HG02759 (cell line): ENCODE measurements at regions not wholly inside any gene's neighbourhood (a gene's known extent, or its start where the extent isn't known, plus 50 kb on each side); places are given as distances from the start of the nearest gene placed in this dataset.
"Not testable (repeated sequence)": the region's sequence is repeated elsewhere in the genome, so short reads cannot be mapped to it uniquely, and the experiment has no call there.

Source experiments
- ATAC-seq: cut with Tn5 transposase; IDR thresholded peaks from one replicate; pipeline ENCODE4 v1.9.1; 2021; ENCODE audit warnings: mild to moderate bottlenecking, moderate library complexity; ENCODE audit not compliant: unreplicated experiment

DNA sequence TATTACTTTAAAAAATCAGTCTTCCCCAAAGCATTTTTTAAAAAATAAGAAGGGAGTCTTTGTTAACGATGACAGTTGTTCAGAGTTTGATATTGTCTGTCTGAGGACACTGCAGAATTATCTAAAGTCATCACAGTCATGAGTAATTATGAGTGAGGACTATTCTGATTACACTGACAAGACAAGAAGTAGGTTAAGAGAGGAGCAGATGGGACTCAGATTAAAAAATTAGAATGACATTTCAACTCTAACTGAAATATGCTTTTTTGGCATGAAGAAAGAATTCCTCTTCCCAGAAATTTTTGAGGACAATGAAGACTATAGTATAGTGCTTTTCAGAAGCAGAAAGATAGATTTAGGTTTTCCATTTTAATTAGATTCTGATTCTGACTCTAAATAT lies 456.5 kb downstream of the EPHA7 start:
- no peak for ATAC-seq

DNA sequence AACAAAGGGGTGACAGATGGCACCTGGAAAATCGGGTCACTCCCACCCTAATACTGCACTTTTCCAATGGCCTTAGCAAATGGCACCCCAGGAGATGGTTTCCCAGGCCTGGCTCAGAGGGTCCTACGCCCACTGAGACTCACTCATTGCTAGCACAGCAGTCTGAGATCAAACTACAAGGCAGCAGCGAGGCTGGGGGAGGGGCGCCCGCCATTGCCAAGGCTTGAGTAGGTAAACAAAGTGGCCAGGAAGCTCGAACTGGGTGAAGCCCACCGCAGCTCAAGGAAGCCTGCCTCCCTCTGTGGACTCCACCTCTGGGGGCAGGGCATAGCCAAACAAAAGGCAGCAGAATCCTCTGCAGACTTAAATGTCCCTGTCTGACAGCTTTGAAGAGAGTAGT lies 467.2 kb downstream of the EPHA7 start:
- not testable (repeated sequence) for ATAC-seq

- ATAC-seq, result no peak
These were observed 473.6 kb downstream of the EPHA7 start for GRCh38 chr6:92945799-92946198.

DNA sequence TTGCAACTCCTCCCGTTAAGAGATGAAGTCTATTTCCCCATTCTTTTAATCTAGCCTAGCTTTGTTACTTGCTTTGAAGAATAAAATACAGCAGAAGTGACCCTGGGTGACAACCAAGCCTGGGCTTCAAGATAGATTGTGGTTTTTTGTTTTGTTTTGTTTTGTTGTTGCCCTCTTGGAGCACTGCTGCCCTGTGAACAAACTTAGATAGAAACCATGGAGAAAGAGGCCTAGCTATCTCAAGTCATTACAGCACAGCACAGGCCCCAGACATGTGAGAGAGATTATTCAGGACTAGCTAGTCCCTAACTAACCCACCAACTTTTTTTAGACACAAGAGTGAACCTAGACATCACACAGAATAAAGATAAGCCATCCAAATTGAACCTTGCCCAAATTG lies 475.2 kb downstream of the EPHA7 start:
- no peak for ATAC-seq

DNA sequence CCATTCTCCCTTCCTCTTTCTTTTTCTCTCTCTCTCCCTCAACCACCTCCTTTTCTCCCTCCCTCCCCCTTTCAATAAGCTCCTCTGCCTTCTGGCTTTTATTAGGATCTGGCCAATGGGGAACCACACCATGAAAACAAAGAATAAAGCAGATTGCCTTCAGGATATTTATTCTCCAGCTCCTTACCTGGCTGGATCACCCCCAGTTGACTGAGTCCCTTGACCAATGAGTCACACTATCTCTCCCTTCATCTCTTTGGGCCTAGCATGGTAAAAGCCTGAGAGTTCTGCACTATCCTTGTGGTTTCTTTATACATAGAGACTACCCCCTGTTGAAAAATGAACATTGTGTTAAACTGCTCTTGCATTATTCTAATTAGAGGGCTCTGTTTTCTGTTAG lies 476.8 kb downstream of the EPHA7 start:
- ATAC-seq, result no peak

DNA sequence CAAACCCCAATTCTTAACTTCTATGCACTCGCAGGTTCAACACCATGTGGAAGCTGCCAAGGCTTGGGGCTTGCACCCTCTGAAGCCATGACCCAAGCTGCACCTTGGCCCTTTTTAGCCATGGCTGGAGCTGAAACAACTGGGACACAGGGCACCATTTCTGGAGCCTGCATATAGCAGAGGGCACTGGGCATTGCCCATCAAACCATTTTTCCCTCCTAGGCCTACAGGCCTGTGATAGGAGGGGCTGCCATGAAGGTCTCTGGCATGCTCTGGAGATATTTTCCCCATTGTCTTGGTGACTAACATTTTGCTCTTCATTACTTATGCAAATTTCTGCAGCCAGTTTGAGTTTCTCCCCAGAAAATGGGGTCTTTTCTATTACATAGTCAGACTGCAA lies 484.7 kb downstream of the EPHA7 start:
- ATAC-seq, result no peak

GRCh38 chr6:92930171-92930570 lies 489.2 kb downstream of the EPHA7 start:
- no peak for ATAC-seq

DNA sequence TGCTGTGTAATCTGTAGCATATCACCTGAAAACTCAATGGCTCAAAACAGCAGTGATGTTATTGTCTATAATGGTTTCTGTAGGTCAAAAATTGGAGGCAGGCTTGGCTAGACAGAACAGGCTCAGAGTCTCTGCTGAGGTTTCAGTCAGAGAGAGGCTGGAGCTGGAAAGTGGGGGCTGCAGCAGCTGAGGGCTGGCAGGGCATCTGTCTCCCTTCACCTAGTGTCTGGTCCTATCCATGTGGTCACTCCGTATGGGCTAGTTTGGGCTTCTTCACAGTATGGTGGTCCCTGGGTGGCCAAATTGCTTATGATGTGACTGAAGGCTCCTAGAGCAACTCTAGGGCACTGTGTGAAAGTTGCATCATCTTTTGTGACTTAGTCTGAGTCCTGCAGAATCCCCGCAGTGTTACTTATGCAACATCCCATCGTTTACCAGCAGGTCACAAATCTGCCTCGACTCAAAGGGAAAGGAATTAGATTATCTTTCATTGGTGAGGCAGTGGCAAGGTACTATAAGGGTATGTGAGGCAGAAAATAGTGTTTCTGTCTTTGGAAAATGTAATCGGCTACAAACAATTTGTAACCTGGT lies 497.0 kb downstream of the EPHA7 start:
- no peak for ATAC-seq

- no peak for ATAC-seq
These were observed 503.9 kb downstream of the EPHA7 start for GRCh38 chr6:92915466-92915865.

GRCh38 chr6:92911301-92911700 lies 508.1 kb downstream of the EPHA7 start:
- ATAC-seq, result no peak

- ATAC-seq, result no peak
These were observed 508.7 kb downstream of the EPHA7 start for GRCh38 chr6:92910646-92911045.

GRCh38 chr6:92906385-92906784 lies 513.0 kb downstream of the EPHA7 start:
- no peak for ATAC-seq

GRCh38 chr6:92893741-92894140 lies 525.6 kb downstream of the EPHA7 start:
- no peak for ATAC-seq

DNA sequence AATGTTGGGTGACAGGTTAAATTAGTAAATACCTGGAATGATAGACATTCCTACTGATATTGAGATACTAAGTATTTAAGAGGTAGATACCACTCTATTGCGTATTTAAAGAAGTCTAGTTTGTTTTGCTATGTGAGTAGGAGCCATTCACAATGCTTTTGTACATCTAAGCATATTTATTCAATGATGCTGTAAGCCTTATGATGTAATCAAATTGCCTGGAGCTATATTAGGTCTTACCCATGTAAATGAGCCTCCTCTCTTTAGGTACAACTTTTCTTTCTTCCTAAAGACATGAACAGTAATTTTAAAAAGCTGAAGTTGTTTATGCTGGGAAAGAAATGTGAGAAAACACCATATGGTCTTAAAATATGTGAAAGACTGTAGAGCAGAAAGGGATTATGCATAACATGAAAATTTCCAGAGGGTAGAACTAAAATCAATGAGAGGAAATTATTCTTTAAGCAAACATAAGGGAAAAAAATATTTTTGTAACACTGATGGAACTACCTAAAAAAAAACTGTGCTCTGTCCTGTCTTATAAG lies 526.7 kb downstream of the EPHA7 start:
- ATAC-seq, result no peak

- no peak for ATAC-seq
These were observed 531.0 kb downstream of the EPHA7 start for GRCh38 chr6:92888316-92888715.

DNA sequence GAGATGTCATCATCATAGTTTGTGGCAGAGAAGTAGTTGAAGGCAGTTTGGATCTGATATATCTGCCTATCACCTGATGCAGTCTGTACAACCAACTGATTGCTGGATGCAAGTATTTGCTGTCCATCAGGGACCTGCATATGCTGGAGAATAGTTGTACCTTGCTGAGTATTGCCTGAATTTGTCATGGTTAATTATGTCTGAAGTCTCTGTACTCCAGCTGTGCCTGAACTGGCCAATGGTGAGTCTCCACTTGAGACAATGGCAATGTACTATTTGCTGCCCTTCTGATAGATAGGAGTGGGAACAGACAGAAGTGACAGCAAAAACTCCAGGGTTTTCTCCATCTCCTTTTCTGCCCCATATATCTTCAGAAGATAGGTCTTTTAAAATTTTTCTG lies 531.5 kb downstream of the EPHA7 start:
- no peak for ATAC-seq

GRCh38 chr6:92879526-92879925 lies 539.8 kb downstream of the EPHA7 start:
- no peak for ATAC-seq

DNA sequence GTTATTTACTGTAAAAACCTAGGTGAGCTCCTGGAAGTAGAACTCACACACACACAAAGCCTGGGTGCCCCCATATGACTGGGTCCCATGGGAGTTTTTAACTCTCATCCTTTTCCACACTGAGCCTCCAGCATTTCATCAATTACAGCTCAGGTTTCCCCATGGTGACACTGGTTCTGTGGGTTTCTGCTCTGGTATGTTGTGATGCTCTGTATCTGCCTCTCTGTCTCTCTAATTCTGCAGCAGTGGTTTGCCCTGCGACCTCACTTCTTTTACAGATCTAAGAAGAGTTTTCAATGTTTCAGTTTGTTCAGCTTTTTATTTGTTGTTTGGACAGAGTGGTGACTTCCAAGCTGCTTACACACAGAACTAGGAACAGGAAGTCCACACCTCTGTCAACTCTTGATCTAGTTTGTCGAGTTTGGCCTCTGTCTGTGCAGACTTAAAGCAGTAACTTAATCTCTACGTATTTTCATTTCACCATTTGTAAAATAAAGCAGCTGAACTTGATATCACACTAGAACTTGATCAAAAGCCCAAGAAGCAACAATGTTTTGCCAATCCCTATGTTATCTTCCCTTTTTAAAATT lies 554.3 kb downstream of the EPHA7 start:
- no peak for ATAC-seq

GRCh38 chr6:92849636-92850035 lies 569.7 kb downstream of the EPHA7 start:
- ATAC-seq, result no peak

DNA sequence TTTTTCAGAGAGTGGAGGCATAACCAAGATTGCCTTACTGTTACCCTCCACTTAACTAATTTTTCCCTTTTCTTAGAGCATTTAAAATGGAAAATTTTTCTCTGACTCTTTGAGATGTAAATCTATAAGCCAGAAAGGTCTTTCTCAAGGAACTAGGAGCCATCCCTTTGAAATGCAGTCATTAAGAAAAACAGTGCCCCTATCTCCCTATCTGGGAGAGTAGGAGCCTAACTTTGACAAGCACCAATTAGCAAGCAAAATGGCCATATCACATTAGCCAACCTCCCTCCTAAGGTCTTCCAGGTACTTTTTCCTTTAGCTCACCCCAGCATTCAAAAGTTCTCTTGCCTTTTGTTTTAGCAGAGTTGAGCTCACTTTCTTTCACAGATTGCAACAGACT lies 570.5 kb downstream of the EPHA7 start:
- ATAC-seq, result no peak

DNA sequence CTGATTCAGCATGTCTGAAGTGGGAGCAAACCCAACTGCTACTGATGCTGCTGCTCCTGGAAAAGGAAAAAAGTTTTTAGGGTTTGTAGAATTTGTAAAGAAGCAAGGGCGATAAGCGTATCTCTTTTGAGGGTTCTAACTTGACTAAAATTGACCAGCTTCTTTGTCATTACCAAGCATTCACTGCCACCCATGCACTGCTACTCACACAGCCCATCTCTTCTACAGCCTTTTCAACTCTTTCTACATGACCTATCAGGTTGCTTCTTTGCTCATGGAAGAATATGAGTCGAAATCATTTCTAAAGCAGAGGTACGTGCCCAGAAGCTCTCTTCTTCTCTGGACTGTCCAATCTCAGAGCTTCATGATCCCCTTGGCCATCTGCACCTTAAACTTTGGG lies 570.9 kb downstream of the EPHA7 start:
- no peak for ATAC-seq

DNA sequence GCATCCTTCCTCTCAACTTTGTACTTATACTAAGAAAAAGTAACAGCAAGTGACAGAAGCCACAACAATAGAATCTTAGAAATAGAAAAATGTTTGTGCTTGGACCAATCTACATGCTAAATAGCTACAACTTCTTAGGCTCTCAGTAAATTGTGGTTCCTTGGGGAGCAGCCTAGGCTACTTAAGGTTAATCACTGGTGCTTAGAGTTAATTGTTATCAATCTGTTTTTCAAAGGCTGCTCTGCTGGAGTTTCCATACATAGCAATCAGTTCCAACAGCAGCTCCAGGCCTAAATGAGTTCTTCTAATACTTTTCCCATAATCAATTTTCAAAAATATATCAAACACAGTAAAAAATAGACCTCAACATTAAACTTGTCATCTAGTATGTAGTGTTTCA lies 571.4 kb downstream of the EPHA7 start:
- no peak for ATAC-seq
